ENCODE measurements at regions not wholly inside any gene's neighbourhood (a gene's known extent, or its start where the extent isn't known, plus 50 kb on each side); places are given as distances from the start of the nearest gene placed in this dataset.
"Not testable (repeated sequence)": the region's sequence is repeated elsewhere in the genome, so short reads cannot be mapped to it uniquely, and the experiment has no call there.

DNA sequence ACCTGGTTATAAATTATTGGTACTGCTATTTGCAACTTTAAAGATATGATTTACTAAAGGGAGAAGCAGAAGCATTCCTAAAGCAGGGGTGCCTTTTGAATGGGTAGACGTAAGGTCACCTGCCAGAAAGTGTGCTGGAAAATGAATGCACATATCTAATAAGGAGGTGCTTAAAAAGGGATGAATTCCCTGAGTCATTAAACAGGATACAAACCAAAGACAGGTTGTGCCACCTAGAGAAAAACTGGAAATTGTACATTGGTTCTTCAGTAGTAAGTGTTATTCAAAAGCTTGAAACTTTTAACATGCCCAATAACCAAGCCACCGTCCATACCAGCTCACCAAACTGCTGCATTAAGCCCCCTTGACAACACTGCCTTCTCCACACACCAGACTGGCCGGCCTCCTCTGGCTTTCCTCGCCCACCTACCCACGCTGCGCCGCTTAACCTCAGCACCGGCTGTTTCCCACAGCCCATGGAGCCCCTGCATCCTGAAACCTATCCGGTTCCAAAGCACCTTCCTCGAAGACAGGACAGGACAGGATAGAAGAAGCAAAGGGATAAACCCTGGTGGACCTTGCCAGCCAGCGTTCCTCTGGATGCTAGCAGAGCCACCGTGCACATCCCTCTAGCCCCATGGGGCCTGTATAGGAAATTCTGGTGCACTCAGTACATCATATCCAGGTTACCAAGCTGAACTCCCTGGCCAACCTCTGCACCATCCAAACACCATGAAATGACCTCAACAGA lies 201.5 kb upstream of the CAND1 start:
- Mint-ChIP-seq H3K4me1 (ENCODE audit: low read depth) (peaks cover 20% of the 10 kb centered on the region), H3K9me3 (no peaks in the 10 kb centered on the region), H3K27ac (no peak overlapping the region), H3K4me3 (peak overlapping the region; percentile 78), H3K27me3 (ENCODE audit: low read depth) (peaks cover 23% of the 10 kb centered on the region), H3K36me3 (ENCODE audit: low read depth) (no peaks in the 10 kb centered on the region)
- intact Hi-C loops (cut with micrococcal nuclease) = loop anchor here (1.0 to 2.0 kb wide), 4 partner anchors 42 to 359 kb away; partner anchors contain the start of gene CAND1
- CTCF ChIA-PET = interaction anchor here (0.9 kb wide), 1 partner anchor 22 kb away, joined by 4 read pairs; no protein-coding TSS in a partner anchor
- no peak for DNase-seq

DNA sequence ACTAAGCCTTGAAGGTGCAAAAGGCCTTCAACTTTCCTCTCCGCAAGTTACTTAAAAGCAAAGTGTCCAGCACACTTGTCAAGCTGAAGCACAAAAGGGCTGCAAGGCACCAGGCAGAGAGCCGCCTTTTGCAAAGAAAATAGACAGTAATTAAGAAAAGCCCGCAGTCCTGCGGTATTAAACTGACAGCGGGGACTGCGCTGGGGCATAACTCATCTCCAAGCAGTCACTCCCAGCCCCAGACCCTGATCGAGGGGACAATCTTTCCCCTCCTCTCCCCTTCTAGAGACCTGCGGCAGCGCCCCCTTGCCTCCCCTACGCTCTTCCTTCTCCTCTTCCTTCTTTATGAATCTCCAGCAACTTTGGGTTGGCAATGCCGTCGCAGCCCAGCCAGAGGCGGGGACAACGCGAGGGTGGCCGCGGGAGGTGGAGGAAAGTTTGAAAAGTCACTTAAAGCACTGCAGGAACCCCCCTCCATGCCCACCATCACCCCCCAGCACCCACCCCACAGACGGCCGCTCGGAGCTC lies 200.9 kb upstream of the CAND1 start:
- Mint-ChIP-seq H3K4me3 (peak overlapping the region; percentile 78), H3K36me3 (ENCODE audit: low read depth) (no peaks in the 10 kb centered on the region), H3K4me1 (ENCODE audit: low read depth) (peaks cover 23% of the 10 kb centered on the region), H3K27ac (no peak overlapping the region), H3K27me3 (ENCODE audit: low read depth) (peaks cover 20% of the 10 kb centered on the region), H3K9me3 (no peaks in the 10 kb centered on the region)
- intact Hi-C loops (cut with micrococcal nuclease) = loop anchor here (2.0 kb wide), 2 partner anchors 201 to 359 kb away; partner anchors contain the start of gene CAND1
- peak; percentile 12 for DNase-seq
- CTCF ChIA-PET = interaction anchor here (0.9 kb wide), 1 partner anchor 23 kb away, joined by 4 read pairs; no protein-coding TSS in a partner anchor

DNA sequence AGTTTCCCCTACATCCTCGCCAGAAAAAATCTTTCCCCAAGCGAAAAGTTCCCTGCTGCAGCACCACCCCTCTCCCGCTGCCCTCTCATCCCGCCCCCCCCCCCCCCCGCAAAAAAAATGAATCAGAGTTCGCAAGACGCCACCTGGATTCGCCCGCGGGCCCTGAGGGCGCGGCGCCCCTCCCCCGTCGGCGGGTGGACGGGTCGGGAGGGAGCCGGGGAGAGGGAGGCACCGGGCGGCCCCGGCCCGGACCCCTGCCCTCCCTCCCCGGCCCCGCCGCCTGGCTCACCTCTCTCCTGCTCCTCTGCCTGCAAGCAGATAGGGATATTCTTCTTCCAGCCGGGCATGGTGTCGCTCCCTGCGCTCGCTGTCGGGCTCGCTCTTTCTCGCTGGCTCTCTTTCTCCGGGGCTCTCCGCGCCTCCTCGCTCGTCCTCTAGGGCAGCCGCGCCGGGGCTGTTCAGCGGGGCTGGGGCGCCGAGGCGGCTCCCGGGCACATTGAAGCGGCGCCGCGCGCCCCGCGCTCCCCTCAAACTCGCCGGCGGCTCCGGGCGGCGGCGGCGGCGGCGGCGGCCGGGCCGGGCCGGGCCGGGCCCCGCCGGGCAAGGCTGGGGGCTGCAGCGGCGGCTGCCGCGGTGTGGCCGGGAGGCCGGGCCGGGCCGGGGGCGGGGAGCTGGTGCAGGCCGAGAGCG lies 200.3 kb upstream of the CAND1 start:
- Mint-ChIP-seq H3K27me3 (ENCODE audit: low read depth) (peaks cover 20% of the 10 kb centered on the region), H3K9me3 (no peaks in the 10 kb centered on the region), H3K4me1 (ENCODE audit: low read depth) (peaks cover 25% of the 10 kb centered on the region), H3K36me3 (ENCODE audit: low read depth) (no peaks in the 10 kb centered on the region), H3K27ac (peak overlapping the region; percentile 72), H3K4me3 (peak overlapping the region; percentile 91)
- CTCF ChIA-PET = no interaction called here
- intact Hi-C loops (cut with micrococcal nuclease) = loop anchor here (2.0 kb wide), 2 partner anchors 200 to 360 kb away; partner anchors contain the start of gene CAND1
- peak; percentile 51 for DNase-seq

DNA sequence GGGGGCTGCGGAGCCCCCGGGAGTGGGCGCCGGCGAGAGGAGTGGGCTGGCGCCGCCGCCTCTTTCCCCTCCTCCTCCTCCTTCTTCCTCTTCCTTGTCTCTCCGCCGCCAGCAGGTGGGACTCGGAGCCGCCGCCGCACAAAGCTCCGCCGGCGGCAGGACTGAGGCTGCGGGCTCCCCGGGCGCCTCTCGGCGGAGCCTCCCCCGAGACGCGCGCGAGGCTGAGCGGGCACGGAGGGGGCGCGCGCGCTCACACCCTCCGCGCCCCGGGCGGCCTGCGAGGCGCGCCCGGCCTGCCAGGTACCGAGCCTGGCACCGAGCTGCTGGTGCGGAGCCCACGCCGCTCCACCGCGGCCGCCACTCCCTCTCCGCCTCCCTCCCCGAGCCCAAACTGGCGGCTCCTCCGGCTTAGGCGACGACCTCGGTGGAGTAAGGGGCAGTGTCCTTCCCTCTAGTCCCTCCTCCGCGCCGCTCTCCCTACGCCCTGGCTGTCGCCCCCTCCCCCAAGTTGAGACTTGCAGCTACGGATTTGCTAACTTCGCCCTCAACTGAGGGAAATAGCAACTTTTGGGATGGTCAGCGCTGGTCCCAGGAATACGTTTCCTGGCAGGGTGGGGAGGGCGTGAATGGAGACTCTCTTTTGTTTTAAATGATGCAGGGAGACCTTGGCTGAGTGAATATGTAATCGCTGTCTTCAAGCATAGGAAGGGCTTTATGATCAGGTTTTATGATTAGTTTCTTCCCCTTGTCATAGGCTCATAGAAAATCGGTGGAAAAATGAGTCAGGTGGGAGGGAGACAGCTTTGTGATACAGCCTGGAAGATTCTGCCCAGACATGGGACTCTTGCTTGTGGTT lies 199.5 kb upstream of the CAND1 start:
- peak; percentile 53 for DNase-seq
- Mint-ChIP-seq H3K27ac (peak overlapping the region; percentile 41), H3K4me1 (ENCODE audit: low read depth) (peaks cover 25% of the 10 kb centered on the region), H3K36me3 (ENCODE audit: low read depth) (no peaks in the 10 kb centered on the region), H3K9me3 (no peaks in the 10 kb centered on the region), H3K4me3 (peak overlapping the region; percentile 77), H3K27me3 (ENCODE audit: low read depth) (peaks cover 20% of the 10 kb centered on the region)
- CTCF ChIA-PET = interaction anchor here (0.6 kb wide), 1 partner anchor 731 kb away, joined by 3 read pairs; no protein-coding TSS in a partner anchor
- intact Hi-C loops (cut with micrococcal nuclease) = loop anchor here (2.0 kb wide), 3 partner anchors 199 to 379 kb away; partner anchors contain the start of gene CAND1

DNA sequence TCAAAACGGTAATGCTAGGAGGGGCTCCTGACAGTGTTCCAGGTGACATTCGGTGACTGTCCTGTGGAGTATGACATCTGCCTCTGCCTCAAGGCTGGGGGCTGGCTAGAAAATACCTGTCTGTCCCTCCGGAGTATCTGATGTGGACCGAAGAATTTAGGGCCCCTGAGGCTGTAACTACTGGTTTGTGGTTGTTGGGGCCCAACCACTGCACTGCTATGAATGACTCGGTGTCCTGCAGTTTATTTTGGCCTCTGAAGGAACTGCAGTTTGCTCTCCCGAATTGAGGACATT lies 198.9 kb upstream of the CAND1 start:
- Mint-ChIP-seq H3K9me3 (no peaks in the 10 kb centered on the region), H3K4me1 (ENCODE audit: low read depth) (peaks cover 25% of the 10 kb centered on the region), H3K27me3 (ENCODE audit: low read depth) (peaks cover 20% of the 10 kb centered on the region), H3K27ac (no peak overlapping the region), H3K36me3 (ENCODE audit: low read depth) (no peaks in the 10 kb centered on the region), H3K4me3 (peak overlapping the region; percentile 77)
- no peak for DNase-seq
- CTCF ChIA-PET = interaction anchor here (0.6 kb wide), 1 partner anchor 731 kb away, joined by 3 read pairs; no protein-coding TSS in a partner anchor
- intact Hi-C loops (cut with micrococcal nuclease) = loop anchor here (2.0 kb wide), 1 partner anchor 379 kb away; no protein-coding TSS in a partner anchor

DNA sequence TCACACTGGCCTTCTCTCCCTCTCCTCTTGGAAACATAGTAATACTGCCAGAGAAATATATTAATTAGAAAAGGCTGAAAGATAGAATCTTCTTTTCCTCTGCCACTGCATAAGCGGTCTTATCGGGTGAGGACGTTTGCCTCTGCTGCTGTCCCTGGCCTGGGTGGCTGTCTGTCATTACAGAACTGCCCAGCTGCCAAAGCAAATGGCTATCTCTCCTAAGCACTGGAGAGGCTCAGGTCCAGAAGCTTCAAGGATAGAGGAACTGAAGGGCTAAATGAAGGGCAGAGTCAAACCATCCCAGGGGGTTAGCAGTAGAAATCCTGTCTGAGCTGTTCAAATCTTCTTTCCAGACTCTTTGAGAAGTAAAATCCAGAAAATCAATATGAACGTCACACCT lies 198.6 kb upstream of the CAND1 start:
- H3K36me3 Mint-ChIP-seq (ENCODE audit: low read depth) = no peaks in the 10 kb centered on the region
- CTCF ChIA-PET = no interaction called here
- H3K4me1 Mint-ChIP-seq (ENCODE audit: low read depth) = peaks cover 25% of the 10 kb centered on the region
- H3K9me3 Mint-ChIP-seq = no peaks in the 10 kb centered on the region
- no peak overlapping the region for H3K27ac Mint-ChIP-seq
- DNase-seq = no peak
- peak overlapping the region; percentile 77 for H3K4me3 Mint-ChIP-seq
- peaks cover 24% of the 10 kb centered on the region for H3K27me3 Mint-ChIP-seq (ENCODE audit: low read depth)
- intact Hi-C loops (cut with micrococcal nuclease) = loop anchor here (2.0 kb wide), 1 partner anchor 378 kb away; no protein-coding TSS in a partner anchor

DNA sequence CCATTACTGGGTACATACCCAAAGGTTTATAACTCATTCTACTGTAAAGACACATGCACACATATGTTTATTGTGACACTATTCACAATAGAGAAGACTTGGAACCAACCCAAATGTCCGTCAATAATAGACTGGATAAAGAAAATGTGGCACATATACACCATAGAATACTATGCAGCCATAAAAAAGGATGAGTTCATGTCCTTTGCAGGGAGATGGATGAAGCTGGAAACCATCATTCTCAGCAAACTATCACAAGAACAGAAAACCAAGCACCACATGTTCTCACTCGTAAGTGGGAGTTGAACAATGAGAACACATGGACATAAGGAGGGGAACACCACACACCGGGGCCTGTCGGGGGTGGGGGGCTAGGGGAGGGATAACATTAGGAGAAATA lies 196.9 kb upstream of the CAND1 start:
- H3K36me3 Mint-ChIP-seq (ENCODE audit: low read depth); H3K9me3 Mint-ChIP-seq; CTCF ChIA-PET; intact Hi-C loops (cut with micrococcal nuclease); H3K4me3 Mint-ChIP-seq; DNase-seq; H3K27ac Mint-ChIP-seq: not testable (repeated sequence)
- peaks cover 19% of the 10 kb centered on the region for H3K27me3 Mint-ChIP-seq (ENCODE audit: low read depth)
- H3K4me1 Mint-ChIP-seq (ENCODE audit: low read depth) = peaks cover 28% of the 10 kb centered on the region

DNA sequence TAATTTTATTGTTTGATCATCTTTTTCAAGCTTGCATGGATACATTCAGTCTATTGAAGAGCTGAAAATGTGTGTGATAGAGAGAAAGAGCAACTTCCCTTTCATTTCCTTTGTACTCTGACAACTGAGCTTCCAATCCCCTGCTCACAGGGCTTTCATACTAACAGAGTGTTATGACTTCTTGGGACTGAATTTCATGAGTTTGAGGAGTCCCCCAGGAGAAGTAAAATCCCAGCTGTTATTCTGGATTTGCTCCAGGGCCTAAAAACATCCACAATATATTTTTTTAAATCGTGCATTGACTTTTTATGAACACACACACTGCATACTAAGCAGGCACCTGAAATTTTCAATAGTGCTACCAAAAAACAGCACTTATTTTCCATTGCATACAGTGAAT lies 195.8 kb upstream of the CAND1 start:
- H3K4me3 Mint-ChIP-seq = no peak overlapping the region
- H3K36me3 Mint-ChIP-seq (ENCODE audit: low read depth) = no peaks in the 10 kb centered on the region
- intact Hi-C loops (cut with micrococcal nuclease) = no loop called here
- H3K27me3 Mint-ChIP-seq (ENCODE audit: low read depth) = peaks cover 13% of the 10 kb centered on the region
- CTCF ChIA-PET = no interaction called here
- H3K9me3 Mint-ChIP-seq = no peaks in the 10 kb centered on the region
- H3K27ac Mint-ChIP-seq = no peak overlapping the region
- DNase-seq = no peak
- peaks cover 22% of the 10 kb centered on the region for H3K4me1 Mint-ChIP-seq (ENCODE audit: low read depth)

DNA sequence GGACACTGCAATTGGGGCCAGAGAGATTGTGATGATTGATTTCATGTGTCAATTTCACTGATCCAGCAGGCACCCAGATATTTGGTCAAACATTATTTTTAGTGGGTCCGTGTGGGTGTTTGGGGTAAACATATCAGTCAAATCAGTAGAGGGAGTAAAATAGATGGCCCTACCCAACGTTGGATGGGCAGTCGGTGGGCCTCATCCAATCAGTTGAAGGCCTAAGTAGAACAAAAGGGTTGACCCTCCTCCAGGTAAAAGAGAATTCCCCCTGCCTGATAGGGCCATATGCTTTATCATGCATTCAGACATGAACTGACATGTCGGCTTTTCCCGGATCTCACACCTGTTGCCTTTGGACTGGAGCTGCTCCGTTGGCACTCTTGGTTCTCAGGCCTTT lies 195.1 kb upstream of the CAND1 start:
- Mint-ChIP-seq H3K36me3 (ENCODE audit: low read depth) (no peaks in the 10 kb centered on the region), H3K27ac (no peak overlapping the region), H3K27me3 (ENCODE audit: low read depth) (peaks cover 13% of the 10 kb centered on the region), H3K9me3 (no peaks in the 10 kb centered on the region), H3K4me3 (no peak overlapping the region), H3K4me1 (ENCODE audit: low read depth) (peaks cover 25% of the 10 kb centered on the region)
- intact Hi-C loops (cut with micrococcal nuclease) = no loop called here
- CTCF ChIA-PET = no interaction called here
- no peak for DNase-seq

DNA sequence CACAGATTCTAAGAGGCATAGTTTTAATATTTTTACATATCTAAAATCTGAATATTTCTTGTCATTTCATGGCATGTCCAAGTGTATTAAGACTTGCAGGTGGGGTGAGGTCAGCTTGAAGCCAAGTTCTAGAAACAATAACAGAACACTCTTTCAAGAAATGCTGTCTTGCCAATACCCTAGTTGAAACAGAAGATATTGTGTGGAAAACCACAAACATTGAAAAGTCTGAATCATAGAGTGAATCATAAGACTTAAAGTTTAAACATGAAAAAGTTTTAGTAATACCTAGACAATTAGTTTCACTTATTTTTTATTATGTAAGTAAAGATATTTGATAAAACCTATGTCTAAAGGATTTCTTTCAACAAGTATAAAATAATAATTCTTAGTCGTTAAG lies 191.5 kb upstream of the CAND1 start:
- no peak for DNase-seq
- intact Hi-C loops (cut with micrococcal nuclease) = no loop called here
- Mint-ChIP-seq H3K4me3 (no peak overlapping the region), H3K9me3 (no peaks in the 10 kb centered on the region), H3K27ac (no peak overlapping the region), H3K4me1 (ENCODE audit: low read depth) (peaks cover 31% of the 10 kb centered on the region), H3K27me3 (ENCODE audit: low read depth) (peaks cover 12% of the 10 kb centered on the region), H3K36me3 (ENCODE audit: low read depth) (no peaks in the 10 kb centered on the region)
- CTCF ChIA-PET = interaction anchor here (0.6 kb wide), 1 partner anchor 1240 kb away, joined by 3 read pairs; no protein-coding TSS in a partner anchor

DNA sequence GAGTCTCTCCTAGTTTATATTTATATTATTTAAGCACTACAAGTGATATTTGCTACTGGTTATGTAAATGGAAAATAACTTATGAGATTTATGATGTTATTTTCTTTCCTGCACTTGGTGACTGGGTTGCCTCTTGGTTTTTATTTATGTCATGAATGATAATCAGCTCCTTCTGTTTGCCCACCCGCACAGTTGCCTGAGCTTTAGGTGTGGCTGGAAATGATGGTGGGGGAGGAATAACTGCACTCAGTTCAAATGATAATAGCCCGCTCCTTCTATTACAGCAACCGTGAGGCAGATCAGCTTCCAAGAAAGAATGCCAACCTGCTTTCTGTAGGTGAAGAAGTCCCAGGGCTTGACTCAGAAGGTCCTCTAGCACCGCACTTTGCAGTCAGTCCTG lies 190.2 kb upstream of the CAND1 start:
- H3K36me3 Mint-ChIP-seq (ENCODE audit: low read depth) = no peaks in the 10 kb centered on the region
- DNase-seq = no peak
- peaks cover 13% of the 10 kb centered on the region for H3K27me3 Mint-ChIP-seq (ENCODE audit: low read depth)
- no peak overlapping the region for H3K27ac Mint-ChIP-seq
- peaks cover 26% of the 10 kb centered on the region for H3K4me1 Mint-ChIP-seq (ENCODE audit: low read depth)
- H3K4me3 Mint-ChIP-seq = no peak overlapping the region
- H3K9me3 Mint-ChIP-seq = no peaks in the 10 kb centered on the region
- CTCF ChIA-PET = interaction anchor here (0.6 kb wide), 1 partner anchor 86 kb away, joined by 3 read pairs; no protein-coding TSS in a partner anchor
- intact Hi-C loops (cut with micrococcal nuclease) = no loop called here

DNA sequence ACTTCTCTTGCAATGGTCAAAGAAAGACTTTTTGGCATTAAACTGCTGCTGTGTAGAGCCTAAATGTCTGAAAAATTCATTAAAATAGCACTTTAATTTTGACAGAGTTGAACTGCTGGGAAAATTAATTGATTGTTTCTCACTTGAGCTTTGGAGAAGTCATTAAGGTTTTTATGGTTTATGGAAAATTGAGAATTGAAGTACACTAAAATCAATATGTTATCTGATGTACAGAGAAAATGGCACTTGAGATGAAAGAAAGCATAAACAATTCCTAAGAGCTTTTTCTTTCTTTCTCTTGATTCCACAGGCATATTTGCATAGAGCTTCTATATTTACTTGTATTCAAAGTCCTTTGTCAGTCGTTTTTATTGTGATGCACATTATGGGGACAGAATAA lies 188.5 kb upstream of the CAND1 start:
- Mint-ChIP-seq H3K4me3 (no peak overlapping the region), H3K27ac (no peak overlapping the region), H3K4me1 (ENCODE audit: low read depth) (peaks cover 26% of the 10 kb centered on the region), H3K27me3 (ENCODE audit: low read depth) (peaks cover 12% of the 10 kb centered on the region), H3K9me3 (no peaks in the 10 kb centered on the region), H3K36me3 (ENCODE audit: low read depth) (no peaks in the 10 kb centered on the region)
- CTCF ChIA-PET = no interaction called here
- DNase-seq = no peak
- intact Hi-C loops (cut with micrococcal nuclease) = no loop called here

All from activated naive CD4-positive, alpha-beta T cell treated with anti-CD3 and anti-CD28 coated beads for 36 hours (primary cell).